ENCODE measurements at regions not wholly inside any gene's neighbourhood (a gene's known extent, or its start where the extent isn't known, plus 50 kb on each side); places are given as distances from the start of the nearest gene placed in this dataset.

- no peak for TF ChIP-seq CTCF (IDR thresholded peaks at IDR 0.05; ENCODE audit: low read length)
- no peak for TF ChIP-seq EZH2 (IDR thresholded peaks at IDR 0.05; ENCODE audit: borderline replicate concordance, low read length)
- no peaks in the 10 kb centered on the region for H3K27me3 ChIP-seq (ENCODE audit: insufficient read depth, low read length)
- no peaks in the 10 kb centered on the region for H3K9me3 ChIP-seq (ENCODE audit: low read length)
- no peak overlapping the region for H2AFZ ChIP-seq (ENCODE audit: low read length)
- no peaks in the 10 kb centered on the region for H4K20me1 ChIP-seq (ENCODE audit: insufficient read depth, low read length)
- no peak overlapping the region for H3K9ac ChIP-seq (ENCODE audit: low read length)
- no peaks in the 10 kb centered on the region for H3K9me2 ChIP-seq (ENCODE audit: low read depth, low read length)
- no peaks in the 10 kb centered on the region for H3K36me3 ChIP-seq (ENCODE audit: insufficient read depth, low read length)
- no peak overlapping the region for H3K4me3 ChIP-seq (ENCODE audit: low read depth, low read length, poor library complexity, severe bottlenecking)
- no peaks in the 10 kb centered on the region for H3K79me2 ChIP-seq (ENCODE audit: insufficient read depth, low read length)
- H3K27ac ChIP-seq (ENCODE audit: low read depth, low read length, poor library complexity, severe bottlenecking): no peak overlapping the region
- H3F3A ChIP-seq (ENCODE audit: insufficient read depth, low read length): no peaks in the 10 kb centered on the region
- peaks cover 28% of the 10 kb centered on the region for H3K4me1 ChIP-seq (ENCODE audit: insufficient read depth, low read length, severe bottlenecking)
- H3K4me2 ChIP-seq (ENCODE audit: low read length): no peak overlapping the region
These were observed 473.5 kb downstream of the UTRN start for GRCh38 chr6:144758602-144759001.

- no peaks in the 10 kb centered on the region for H3K9me2 ChIP-seq (ENCODE audit: low read depth, low read length)
These were observed 477.3 kb downstream of the UTRN start for GRCh38 chr6:144762469-144762868.

DNA sequence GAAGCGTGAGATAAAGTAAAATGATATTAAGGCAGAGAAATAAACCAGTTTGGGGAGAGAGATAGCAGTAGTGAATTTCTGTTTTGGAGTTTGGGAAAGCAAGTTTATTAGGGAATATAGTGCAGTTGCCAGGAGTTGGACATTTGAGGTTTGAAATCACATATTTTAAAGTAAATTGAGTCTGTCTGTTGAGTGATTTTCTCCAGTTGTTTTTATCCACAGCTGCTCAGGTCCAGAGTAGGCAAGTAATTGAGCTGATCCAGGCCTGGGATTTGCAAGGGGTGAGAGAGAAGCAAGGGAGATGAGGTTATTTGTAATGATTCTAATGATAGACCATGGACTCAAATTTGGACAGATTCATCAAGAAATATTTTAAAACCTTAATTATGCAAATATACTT lies 481.9 kb downstream of the UTRN start:
- Histone ChIP-seq H3K4me1 (ENCODE audit: insufficient read depth, low read length, severe bottlenecking) (peaks cover 11% of the 10 kb centered on the region), H3K9me2 (ENCODE audit: low read depth, low read length) (no peaks in the 10 kb centered on the region), H3K9ac (ENCODE audit: low read length) (no peak overlapping the region), H3K9me3 (ENCODE audit: low read length) (no peaks in the 10 kb centered on the region), H3F3A (ENCODE audit: insufficient read depth, low read length) (no peaks in the 10 kb centered on the region), H3K27ac (ENCODE audit: low read depth, low read length, poor library complexity, severe bottlenecking) (no peak overlapping the region), H3K27me3 (ENCODE audit: insufficient read depth, low read length) (no peaks in the 10 kb centered on the region), H3K4me2 (ENCODE audit: low read length) (no peak overlapping the region), H2AFZ (ENCODE audit: low read length) (no peak overlapping the region), H3K79me2 (ENCODE audit: insufficient read depth, low read length) (no peaks in the 10 kb centered on the region), H3K4me3 (ENCODE audit: low read depth, low read length, poor library complexity, severe bottlenecking) (no peak overlapping the region), H3K36me3 (ENCODE audit: insufficient read depth, low read length) (no peaks in the 10 kb centered on the region), H4K20me1 (ENCODE audit: insufficient read depth, low read length) (no peaks in the 10 kb centered on the region)
- TF ChIP-seq CTCF (IDR thresholded peaks at IDR 0.05; ENCODE audit: low read length): no peak
- no peak for TF ChIP-seq EZH2 (IDR thresholded peaks at IDR 0.05; ENCODE audit: borderline replicate concordance, low read length)

More at GRCh38 chr6:144762469-144762868, 477.3 kb downstream of the UTRN start:
- TF ChIP-seq EZH2 (IDR thresholded peaks at IDR 0.05; ENCODE audit: borderline replicate concordance, low read length) (no peak), CTCF (IDR thresholded peaks at IDR 0.05; ENCODE audit: low read length) (no peak)
- Histone ChIP-seq H3K4me1 (ENCODE audit: insufficient read depth, low read length, severe bottlenecking) (peaks cover 12% of the 10 kb centered on the region), H3K79me2 (ENCODE audit: insufficient read depth, low read length) (no peaks in the 10 kb centered on the region), H3K9me3 (ENCODE audit: low read length) (no peaks in the 10 kb centered on the region), H3K4me2 (ENCODE audit: low read length) (no peak overlapping the region), H3K36me3 (ENCODE audit: insufficient read depth, low read length) (no peaks in the 10 kb centered on the region), H3F3A (ENCODE audit: insufficient read depth, low read length) (no peaks in the 10 kb centered on the region), H3K9ac (ENCODE audit: low read length) (no peak overlapping the region), H3K27ac (ENCODE audit: low read depth, low read length, poor library complexity, severe bottlenecking) (no peak overlapping the region), H3K4me3 (ENCODE audit: low read depth, low read length, poor library complexity, severe bottlenecking) (no peak overlapping the region), H3K27me3 (ENCODE audit: insufficient read depth, low read length) (no peaks in the 10 kb centered on the region), H2AFZ (ENCODE audit: low read length) (no peak overlapping the region), H4K20me1 (ENCODE audit: insufficient read depth, low read length) (no peaks in the 10 kb centered on the region)

Data from OCI-LY1 (cell line).